ENCODE measurements at regions not wholly inside any gene's neighbourhood (a gene's known extent, or its start where the extent isn't known, plus 50 kb on each side); places are given as distances from the start of the nearest gene placed in this dataset.

GRCh38 chr1:228989992-228990827, 254.9 kb downstream of the RHOU start:
- peaks cover 0 to 18% of the 10 kb centered on the region in 2 donors for H3K4me1 ChIP-seq (replicated peaks in 1 of 2)

DNA sequence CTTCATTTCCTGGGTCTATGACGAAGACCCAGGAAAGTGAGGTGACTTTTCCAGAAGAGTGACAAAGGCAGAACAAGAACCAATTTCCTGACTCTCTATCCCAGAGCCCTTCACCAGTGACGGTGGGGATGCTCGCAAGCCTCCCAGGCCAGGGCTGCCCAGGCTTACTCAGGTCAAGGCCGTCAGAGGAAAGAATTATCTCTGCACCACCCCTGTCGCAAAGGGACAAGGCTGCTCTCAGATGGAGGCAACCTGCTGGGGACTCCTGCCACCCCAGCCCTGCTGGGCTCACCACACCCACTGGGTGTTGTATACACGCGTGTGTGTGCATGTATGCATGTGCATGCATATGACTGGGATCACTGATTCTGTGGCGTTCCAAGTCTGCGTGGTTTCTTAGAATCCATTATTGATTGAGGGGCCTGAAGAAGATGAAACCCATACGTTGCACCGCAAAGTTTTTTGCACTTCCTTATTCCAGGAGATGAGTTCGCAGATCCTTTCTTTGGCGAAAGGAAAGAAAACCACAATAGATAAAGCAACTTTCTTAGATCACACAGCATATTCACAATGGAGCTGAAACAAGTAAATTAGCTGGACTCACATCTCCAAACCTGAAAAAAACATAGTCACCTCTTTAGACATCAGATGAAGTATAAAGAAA, 255.8 kb downstream of the RHOU start:
- Histone ChIP-seq H3K9me3 (replicated peaks in 1 of 3) (no peaks in the 10 kb centered on the region), H3K36me3 (replicated peaks in 1 of 2) (no peaks in the 10 kb centered on the region), H3K27ac (peak overlapping the region in 3 of 5 donors; percentile 15 to 93 (median 80)), H3K4me3 (no peak overlapping the region), H3K4me1 (replicated peaks in 1 of 2) (peaks cover 0 to 18% of the 10 kb centered on the region in 2 donors), H3K27me3 (no peaks in the 10 kb centered on the region)
- intact Hi-C loops (cut with DNase I): no loop called here
- DNase-seq: peak in 1 of 7 donors; percentile 25
- no peak for TF ChIP-seq CTCF (IDR thresholded peaks at IDR 0.05)
- no peak for TF ChIP-seq POLR2A (IDR thresholded peaks at IDR 0.05)
- WGBS, 4 donors: 70 to 83% (median 73%) methylated on average over 11 to 13 of the region's 13 CpGs

More at GRCh38 chr1:228989992-228990827, 254.9 kb downstream of the RHOU start:
- Histone ChIP-seq H3K36me3 (replicated peaks in 1 of 2) (no peaks in the 10 kb centered on the region), H3K9me3 (replicated peaks in 1 of 3) (no peaks in the 10 kb centered on the region), H3K27ac (peak overlapping the region; percentile 49 to 93 (median 59)), H3K27me3 (no peaks in the 10 kb centered on the region), H3K4me3 (no peak overlapping the region)
- DNase-seq: peak; percentile 50 to 86 (median 73)
- 49 to 63% (median 54%) methylated on average over 10 to 12 of the region's 12 CpGs for whole genome bisulfite sequencing, 4 donors
- intact Hi-C loops (cut with DNase I): no loop called here
- TF ChIP-seq CTCF (IDR thresholded peaks at IDR 0.05) (no peak), POLR2A (IDR thresholded peaks at IDR 0.05) (no peak)

GRCh38 chr1:228992044-228992443, 256.8 kb downstream of the RHOU start:
- Histone ChIP-seq H3K36me3 (replicated peaks in 1 of 2) (no peaks in the 10 kb centered on the region), H3K9me3 (replicated peaks in 1 of 3) (no peaks in the 10 kb centered on the region), H3K4me1 (replicated peaks in 1 of 2) (peaks cover 0 to 18% of the 10 kb centered on the region in 2 donors), H3K4me3 (no peak overlapping the region), H3K27ac (no peak overlapping the region), H3K27me3 (no peaks in the 10 kb centered on the region)
- intact Hi-C loops (cut with DNase I): no loop called here
- TF ChIP-seq POLR2A (IDR thresholded peaks at IDR 0.05): no peak
- TF ChIP-seq CTCF (IDR thresholded peaks at IDR 0.05): no peak
- DNase-seq: no peak
- WGBS, 4 donors: 78 to 92% (median 90%) methylated on average over 2 of the region's 2 CpGs

- Histone ChIP-seq H3K27me3 (no peaks in the 10 kb centered on the region), H3K4me1 (replicated peaks in 1 of 2) (peaks cover 0 to 18% of the 10 kb centered on the region in 2 donors), H3K36me3 (replicated peaks in 1 of 2) (no peaks in the 10 kb centered on the region), H3K4me3 (no peak overlapping the region), H3K27ac (no peak overlapping the region), H3K9me3 (replicated peaks in 1 of 3) (no peaks in the 10 kb centered on the region)
- intact Hi-C loops (cut with DNase I): no loop called here
- TF ChIP-seq CTCF (IDR thresholded peaks at IDR 0.05) (no peak), POLR2A (IDR thresholded peaks at IDR 0.05) (no peak)
- no peak for DNase-seq
- 89 to 94% (median 92%) methylated on average over 8 of the region's 8 CpGs for WGBS, 4 donors
These were observed 257.7 kb downstream of the RHOU start for GRCh38 chr1:228992907-228993535.
